CD4-positive, alpha-beta memory T cell (primary cell): ENCODE measurements at regions not wholly inside any gene's neighbourhood (a gene's known extent, or its start where the extent isn't known, plus 50 kb on each side); places are given as distances from the start of the nearest gene placed in this dataset.

ENCODE experiments used
- CTCF ChIA-PET: fragments of 350-600 bp; sonication (Branson Sonifier 250); formaldehyde crosslinking; loops from one replicate; lab custom pipeline; 2021; ENCODE audit warnings: inconsistent platforms; ENCODE audit not compliant: partially characterized antibody; lab: Charles Lee
- POLR2A ChIA-PET: fragments of 350-600 bp; sonication (Branson Sonifier 250); formaldehyde crosslinking; loops from one replicate; lab custom pipeline; 2021; ENCODE audit not compliant: partially characterized antibody; lab: Charles Lee
- DNase-seq, 5 donors: peaks; one replicate each; pipeline versions ENCODE4 v3.0.0 to v3.0.0-alpha.2; 2020 to 2022; ENCODE audit warnings: mixed read lengths in 1 of 5
- H3K27ac ChIP-seq: one replicate; pipeline ENCODE4 v1.7.0; 2013; ENCODE audit warnings: low read depth, low read length
- H3K27me3 ChIP-seq: 2 replicates; pipeline ENCODE4 v1.7.0; 2013; ENCODE audit warnings: mild to moderate bottlenecking, low read length, moderate library complexity; ENCODE audit not compliant: insufficient read depth
- H3K36me3 ChIP-seq: 2 replicates; pipeline ENCODE4 v1.7.0; 2013; ENCODE audit warnings: mild to moderate bottlenecking, low read length, moderate library complexity; ENCODE audit not compliant: insufficient read depth
- H3K4me1 ChIP-seq: 2 replicates; pipeline ENCODE4 v1.7.0; 2013; ENCODE audit warnings: mild to moderate bottlenecking, low read length, moderate library complexity; ENCODE audit not compliant: insufficient read depth
- H3K4me3 ChIP-seq, 2 donors: one replicate each; pipeline ENCODE4 v1.7.0; 2013; ENCODE audit warnings: low read length in 2 of 2, mild to moderate bottlenecking in 1 of 2
- H3K9me3 ChIP-seq, 2 donors: one replicate each; pipeline ENCODE4 v1.7.0; 2013; ENCODE audit warnings: low read length in 2 of 2, control low read depth in 1 of 2; ENCODE audit not compliant: control insufficient read depth in 1 of 2
- H3K27ac Mint-ChIP-seq, 7 donors: one replicate each; pipeline ENCODE4 v1.8.0; 2020 to 2021; ENCODE audit warnings: mixed read lengths in 7 of 7, mild to moderate bottlenecking in 6 of 7, inconsistent platforms in 3 of 7, moderate library complexity in 3 of 7
- H3K27me3 Mint-ChIP-seq, 2 donors: one replicate each; pipeline ENCODE4 v1.8.0; 2020 to 2021; ENCODE audit warnings: mixed read lengths in 2 of 2
- H3K36me3 Mint-ChIP-seq, 2 donors: one replicate each; pipeline ENCODE4 v1.8.0; 2020 to 2021; ENCODE audit warnings: mixed read lengths in 2 of 2, inconsistent platforms in 1 of 2, mild to moderate bottlenecking in 1 of 2
- H3K4me1 Mint-ChIP-seq, 4 donors: one replicate each; pipeline ENCODE4 v1.8.0; 2020 to 2021; ENCODE audit warnings: mixed read lengths in 4 of 4, mild to moderate bottlenecking in 1 of 4
- H3K4me3 Mint-ChIP-seq, 8 donors: one replicate each; pipeline ENCODE4 v1.8.0; 2020 to 2021; ENCODE audit warnings: mixed read lengths in 8 of 8, mild to moderate bottlenecking in 7 of 8, moderate library complexity in 6 of 8, inconsistent platforms in 3 of 8
- H3K9me3 Mint-ChIP-seq, 8 donors: one replicate each; pipeline ENCODE4 v1.8.0; 2020 to 2021; ENCODE audit warnings: mixed read lengths in 8 of 8, mild to moderate bottlenecking in 5 of 8, inconsistent platforms in 3 of 8, moderate library complexity in 1 of 8
- intact Hi-C: fragments of 100-400 bp; cut with micrococcal nuclease; formaldehyde crosslinking; loops from one replicate; pipeline ENCODE4 v1.15.1; 2023

DNA sequence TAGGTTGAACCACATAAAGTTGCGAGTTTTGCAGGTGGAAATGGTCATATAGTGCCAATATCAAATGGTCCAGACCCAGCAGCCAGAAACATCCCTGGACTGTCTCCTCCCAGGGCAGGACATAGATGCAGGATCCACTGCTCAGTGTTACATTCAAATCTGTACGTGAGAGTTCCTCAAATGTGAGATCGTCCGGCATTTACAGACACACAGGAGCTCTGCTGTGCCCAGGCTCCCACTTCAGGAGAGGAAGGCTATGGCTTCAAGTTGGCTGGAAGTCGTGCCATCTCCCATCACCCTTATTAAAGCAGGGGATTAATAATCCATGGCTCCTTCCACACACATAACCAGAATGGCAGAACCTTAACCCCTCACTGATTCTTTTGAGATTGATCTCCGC lies 688.2 kb upstream of the HS6ST1 start:
- H3K27ac ChIP-seq: no peak overlapping the region
- intact Hi-C loops: no loop called here
- H3K9me3 Mint-ChIP-seq: peaks cover 0 to 6% (median under 1%) of the 10 kb centered on the region in 8 donors

DNA sequence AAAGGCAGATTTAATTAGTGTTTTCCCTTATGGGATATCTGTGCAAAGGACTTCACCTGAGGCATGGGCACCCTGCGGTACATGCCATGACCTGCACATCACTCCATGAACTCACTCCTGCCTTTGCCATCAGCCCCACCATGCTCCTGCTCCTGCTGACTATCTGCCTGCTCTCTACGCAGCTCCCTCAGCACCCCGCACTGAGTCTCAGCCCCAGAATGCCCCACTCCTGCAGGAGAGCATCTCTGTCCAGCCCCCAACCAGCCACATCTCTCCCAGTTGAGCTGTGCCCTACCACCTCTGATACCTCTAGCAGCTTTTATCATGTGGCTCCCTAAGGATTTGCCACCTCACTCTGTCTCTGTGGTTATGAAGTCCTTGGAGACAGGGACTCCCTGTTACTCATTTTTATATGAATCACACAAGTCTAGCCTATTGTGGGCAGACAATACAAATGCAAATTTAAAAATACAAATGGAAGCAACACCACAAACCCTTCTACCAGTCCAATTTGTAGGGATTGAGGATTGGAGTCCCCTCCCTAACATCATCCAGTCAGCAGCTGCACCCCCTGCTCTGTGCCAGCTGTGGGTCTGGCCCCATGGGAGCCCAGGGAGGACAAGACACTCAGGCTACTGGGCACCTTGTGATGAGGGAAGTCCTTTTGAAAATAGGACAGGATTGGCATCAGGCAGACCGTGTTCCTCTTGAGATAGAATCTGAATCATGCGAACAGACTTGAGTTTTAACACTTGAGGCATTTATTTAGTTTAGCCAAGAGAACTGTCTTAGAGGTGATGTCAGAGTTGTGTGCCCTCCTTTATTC lies 689.6 kb upstream of the HS6ST1 start:
- H3K27ac Mint-ChIP-seq: no peak overlapping the region
- no peak overlapping the region for H3K4me3 Mint-ChIP-seq
- no peaks in the 10 kb centered on the region for H3K36me3 Mint-ChIP-seq
- CTCF ChIA-PET: no interaction called here
- peaks cover 0 to 2% (median 0%) of the 10 kb centered on the region in 8 donors for H3K9me3 Mint-ChIP-seq
- POLR2A ChIA-PET: no interaction called here
- intact Hi-C loops: no loop called here
- no peaks in the 10 kb centered on the region for H3K9me3 ChIP-seq
- no peaks in the 10 kb centered on the region for H3K27me3 Mint-ChIP-seq
- no peaks in the 10 kb centered on the region for H3K36me3 ChIP-seq
- no peak for DNase-seq
- no peak overlapping the region for H3K4me3 ChIP-seq
- no peaks in the 10 kb centered on the region for H3K4me1 ChIP-seq
- no peaks in the 10 kb centered on the region for H3K4me1 Mint-ChIP-seq
- no peaks in the 10 kb centered on the region for H3K27me3 ChIP-seq
- H3K27ac ChIP-seq: no peak overlapping the region

More for the DNA sequence above, 688.2 kb upstream of the HS6ST1 start:
- H3K4me1 ChIP-seq: no peaks in the 10 kb centered on the region
- ChIA-PET CTCF (no interaction called here), POLR2A (no interaction called here)
- Mint-ChIP-seq H3K4me1 (no peaks in the 10 kb centered on the region), H3K36me3 (no peaks in the 10 kb centered on the region), H3K27me3 (no peaks in the 10 kb centered on the region), H3K4me3 (no peak overlapping the region), H3K27ac (no peak overlapping the region)
- no peaks in the 10 kb centered on the region for H3K9me3 ChIP-seq
- no peaks in the 10 kb centered on the region for H3K36me3 ChIP-seq
- no peaks in the 10 kb centered on the region for H3K27me3 ChIP-seq
- H3K4me3 ChIP-seq: no peak overlapping the region
- DNase-seq: no peak

DNA sequence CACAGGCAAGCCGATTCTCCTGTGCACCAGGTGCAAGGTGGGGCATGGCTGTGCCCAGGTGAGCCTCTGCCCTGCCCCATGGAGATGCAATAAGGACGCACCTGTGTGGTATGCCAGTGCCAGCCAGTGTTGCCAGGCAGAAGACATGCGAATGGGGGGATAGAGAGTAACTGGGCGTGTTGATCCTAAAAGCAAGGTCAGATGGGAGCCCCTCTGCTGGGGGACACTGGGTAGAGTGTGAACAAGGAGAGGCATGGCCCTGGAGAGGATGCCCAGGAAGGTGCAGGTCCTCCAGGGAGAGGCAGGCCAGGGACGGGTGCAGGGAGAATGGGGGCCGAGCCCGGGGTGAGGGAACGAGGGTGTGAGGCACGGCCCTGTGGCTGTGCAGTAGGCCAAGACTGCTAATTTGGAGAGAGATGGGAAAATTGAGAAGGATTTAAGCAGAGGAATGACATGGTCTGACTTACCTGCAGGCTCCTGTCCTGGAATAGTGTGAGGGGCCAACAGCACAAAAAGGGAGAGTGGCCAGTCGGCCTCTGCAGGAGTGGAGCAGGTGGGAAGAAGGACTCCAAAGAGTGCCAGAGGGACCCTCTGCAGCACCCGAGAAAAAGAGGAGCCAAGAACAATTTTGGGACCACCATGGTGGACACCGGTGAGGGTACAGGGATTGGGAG lies 690.4 kb upstream of the HS6ST1 start:
- no peaks in the 10 kb centered on the region for H3K36me3 Mint-ChIP-seq
- ChIA-PET CTCF (no interaction called here), POLR2A (no interaction called here)
- H3K4me1 ChIP-seq: no peaks in the 10 kb centered on the region
- no peaks in the 10 kb centered on the region for H3K4me1 Mint-ChIP-seq
- no peak overlapping the region for H3K4me3 ChIP-seq
- H3K27ac Mint-ChIP-seq: no peak overlapping the region
- H3K4me3 Mint-ChIP-seq: no peak overlapping the region
- DNase-seq: no peak
- no peaks in the 10 kb centered on the region for H3K9me3 ChIP-seq
- no peaks in the 10 kb centered on the region for H3K27me3 ChIP-seq
- peaks cover 0 to 2% (median 0%) of the 10 kb centered on the region in 8 donors for H3K9me3 Mint-ChIP-seq
- H3K27me3 Mint-ChIP-seq: no peaks in the 10 kb centered on the region
- H3K27ac ChIP-seq: no peak overlapping the region
- H3K36me3 ChIP-seq: no peaks in the 10 kb centered on the region
- intact Hi-C loops: no loop called here

DNA sequence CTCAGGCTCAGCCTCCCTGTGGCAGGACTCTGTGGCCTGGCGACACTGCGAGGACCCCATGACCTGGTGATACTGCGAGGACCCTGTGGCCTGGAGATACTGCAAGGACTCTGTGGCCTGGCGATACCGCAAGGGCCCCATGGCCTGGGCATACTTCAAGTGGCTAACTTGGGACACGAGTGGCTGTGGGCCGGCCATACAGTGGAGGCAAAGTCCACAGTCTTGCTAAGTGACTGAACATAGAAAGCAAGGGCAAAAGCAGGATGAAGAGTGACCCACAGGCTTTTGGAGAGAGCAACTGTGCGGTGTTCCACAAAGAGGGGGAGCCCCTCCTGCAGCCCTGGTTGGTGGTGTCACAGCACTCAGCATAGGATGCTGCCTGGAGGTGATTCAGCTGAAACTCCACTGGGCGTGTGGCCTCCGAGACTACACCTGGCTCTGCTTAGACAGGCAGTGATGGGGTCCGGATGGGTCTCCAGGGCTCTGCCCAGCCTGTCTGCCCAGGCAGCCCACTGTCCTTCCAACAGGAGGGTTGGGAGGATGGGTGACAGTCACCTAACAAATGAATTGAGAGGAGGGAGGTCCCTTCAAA lies 691.0 kb upstream of the HS6ST1 start:
- H3K9me3 Mint-ChIP-seq: peaks cover 0 to 2% (median 0%) of the 10 kb centered on the region in 8 donors
- Histone ChIP-seq H3K27ac (no peak overlapping the region), H3K36me3 (no peaks in the 10 kb centered on the region), H3K27me3 (no peaks in the 10 kb centered on the region), H3K4me3 (no peak overlapping the region), H3K4me1 (no peaks in the 10 kb centered on the region), H3K9me3 (no peaks in the 10 kb centered on the region)
- intact Hi-C loops: no loop called here
- POLR2A ChIA-PET: no interaction called here
- CTCF ChIA-PET: no interaction called here
- H3K27me3 Mint-ChIP-seq: no peaks in the 10 kb centered on the region
- DNase-seq: no peak
- H3K27ac Mint-ChIP-seq: no peak overlapping the region
- no peak overlapping the region for H3K4me3 Mint-ChIP-seq
- no peaks in the 10 kb centered on the region for H3K4me1 Mint-ChIP-seq
- no peaks in the 10 kb centered on the region for H3K36me3 Mint-ChIP-seq

DNA sequence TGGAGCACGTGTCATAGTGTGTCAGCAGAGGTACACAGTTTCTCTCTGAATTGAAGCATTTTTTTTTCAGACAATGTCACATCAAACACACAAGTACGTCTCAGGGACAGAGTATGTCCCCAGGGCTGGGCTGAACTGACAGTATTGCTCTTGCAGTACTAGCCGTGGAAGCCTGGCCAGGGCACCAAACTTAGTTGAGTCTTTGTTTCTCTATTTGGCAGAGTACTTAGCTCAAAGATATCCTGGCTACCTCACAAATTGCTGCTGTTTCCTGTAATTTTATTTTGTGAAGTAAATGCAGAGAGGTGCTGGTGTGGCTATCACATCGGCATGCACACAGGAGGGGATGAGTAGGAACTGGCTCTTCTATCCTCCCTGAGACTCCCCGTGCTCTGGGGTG lies 691.6 kb upstream of the HS6ST1 start:
- Histone ChIP-seq H3K36me3 (no peaks in the 10 kb centered on the region), H3K27me3 (no peaks in the 10 kb centered on the region), H3K27ac (no peak overlapping the region), H3K9me3 (no peaks in the 10 kb centered on the region), H3K4me1 (no peaks in the 10 kb centered on the region), H3K4me3 (no peak overlapping the region)
- intact Hi-C loops: no loop called here
- no peak for DNase-seq
- ChIA-PET CTCF (no interaction called here), POLR2A (no interaction called here)
- Mint-ChIP-seq H3K36me3 (no peaks in the 10 kb centered on the region), H3K27me3 (no peaks in the 10 kb centered on the region), H3K27ac (no peak overlapping the region), H3K9me3 (peaks cover 0 to 2% (median 0%) of the 10 kb centered on the region in 8 donors), H3K4me1 (no peaks in the 10 kb centered on the region), H3K4me3 (no peak overlapping the region)

DNA sequence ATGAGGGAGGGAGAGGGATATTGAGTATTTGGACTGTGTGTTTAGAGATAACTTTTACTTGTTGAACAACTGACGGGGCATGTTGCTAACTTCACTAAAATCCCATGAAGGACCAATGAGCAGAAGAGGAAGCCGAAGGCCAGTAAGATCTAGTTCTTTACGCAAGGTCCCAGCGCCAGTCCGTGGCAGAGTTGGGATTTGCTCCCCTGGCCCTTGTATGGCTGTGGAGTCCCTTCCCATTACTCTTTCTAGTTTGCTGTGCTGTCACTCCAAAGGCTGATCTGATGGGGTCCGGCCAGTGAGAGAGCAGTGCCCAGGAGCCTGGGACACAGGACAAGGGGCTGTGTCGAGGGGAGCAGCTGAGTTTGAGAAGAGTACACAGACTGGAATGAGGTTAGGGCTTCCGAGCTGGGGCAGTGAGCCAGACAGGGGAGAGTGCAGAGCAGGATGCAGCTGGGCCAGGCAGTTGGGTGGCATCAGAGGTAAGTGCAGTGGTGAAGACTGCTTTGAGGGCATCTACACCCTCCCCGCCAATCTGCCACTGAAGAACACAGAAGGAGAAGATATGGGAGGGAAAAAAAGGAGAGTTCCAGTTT lies 692.9 kb upstream of the HS6ST1 start:
- Histone ChIP-seq H3K27ac (no peak overlapping the region), H3K36me3 (no peaks in the 10 kb centered on the region), H3K27me3 (no peaks in the 10 kb centered on the region), H3K4me1 (no peaks in the 10 kb centered on the region), H3K4me3 (no peak overlapping the region), H3K9me3 (no peaks in the 10 kb centered on the region)
- Mint-ChIP-seq H3K4me3 (no peak overlapping the region), H3K9me3 (peaks cover 0 to 2% (median 0%) of the 10 kb centered on the region in 8 donors), H3K27me3 (no peaks in the 10 kb centered on the region), H3K36me3 (no peaks in the 10 kb centered on the region), H3K4me1 (no peaks in the 10 kb centered on the region), H3K27ac (no peak overlapping the region)
- CTCF ChIA-PET: no interaction called here
- DNase-seq: no peak
- POLR2A ChIA-PET: no interaction called here
- intact Hi-C loops: no loop called here

DNA sequence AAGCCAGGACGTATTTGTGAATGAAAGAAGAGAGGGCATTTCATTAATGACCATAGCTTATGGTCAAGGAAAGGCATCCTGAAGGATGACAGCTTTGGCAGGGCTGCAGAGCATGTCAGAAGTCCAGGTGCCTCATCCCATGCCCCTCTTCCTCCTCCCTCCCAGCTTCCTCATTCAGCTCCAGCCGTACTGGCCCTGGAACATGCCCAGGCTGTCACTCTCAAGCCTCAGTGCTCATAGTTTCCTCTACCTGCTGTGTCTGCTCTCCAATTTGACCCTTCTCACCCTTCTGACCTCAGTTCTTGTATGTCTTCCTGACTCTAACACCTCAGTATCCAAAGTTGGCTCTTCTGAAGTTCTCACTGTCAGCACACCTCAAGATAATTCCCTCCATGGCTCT lies 695.8 kb upstream of the HS6ST1 start:
- Mint-ChIP-seq H3K9me3 (peaks cover 0 to 4% (median 0%) of the 10 kb centered on the region in 8 donors), H3K4me1 (no peaks in the 10 kb centered on the region), H3K27ac (no peak overlapping the region), H3K27me3 (no peaks in the 10 kb centered on the region), H3K4me3 (no peak overlapping the region), H3K36me3 (no peaks in the 10 kb centered on the region)
- Histone ChIP-seq H3K27me3 (no peaks in the 10 kb centered on the region), H3K36me3 (no peaks in the 10 kb centered on the region), H3K9me3 (no peaks in the 10 kb centered on the region), H3K4me1 (no peaks in the 10 kb centered on the region), H3K4me3 (no peak overlapping the region), H3K27ac (no peak overlapping the region)
- POLR2A ChIA-PET: no interaction called here
- no peak for DNase-seq
- intact Hi-C loops: no loop called here
- CTCF ChIA-PET: no interaction called here
